HG03571 (cell line): ENCODE measurements at regions not wholly inside any gene's neighbourhood (a gene's known extent, or its start where the extent isn't known, plus 50 kb on each side); places are given as distances from the start of the nearest gene placed in this dataset.

ENCODE experiments used
- ATAC-seq: cut with Tn5 transposase; IDR thresholded peaks from one replicate; pipeline ENCODE4 v1.9.1; 2021; ENCODE audit not compliant: unreplicated experiment

DNA sequence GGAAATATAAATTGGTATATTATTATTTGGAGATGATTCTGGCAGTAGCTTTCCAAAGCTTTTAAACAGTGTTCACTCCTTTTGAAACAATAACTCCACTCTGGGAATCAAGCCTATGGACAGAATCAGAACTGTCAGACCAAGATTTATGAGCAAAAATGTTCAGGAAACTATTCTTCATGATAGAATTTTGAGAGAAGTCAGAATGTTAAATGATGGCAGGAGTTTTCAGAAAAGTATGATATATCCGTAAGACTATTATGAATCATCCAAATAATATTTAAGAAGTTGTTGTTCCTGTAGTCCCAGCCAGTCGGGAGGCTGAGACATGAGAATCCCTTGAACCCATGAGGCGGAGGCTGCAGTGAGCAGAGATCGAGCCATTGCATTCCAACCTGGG is 50.5 kb upstream of the ADGRG2 start:
- no peak for ATAC-seq

DNA sequence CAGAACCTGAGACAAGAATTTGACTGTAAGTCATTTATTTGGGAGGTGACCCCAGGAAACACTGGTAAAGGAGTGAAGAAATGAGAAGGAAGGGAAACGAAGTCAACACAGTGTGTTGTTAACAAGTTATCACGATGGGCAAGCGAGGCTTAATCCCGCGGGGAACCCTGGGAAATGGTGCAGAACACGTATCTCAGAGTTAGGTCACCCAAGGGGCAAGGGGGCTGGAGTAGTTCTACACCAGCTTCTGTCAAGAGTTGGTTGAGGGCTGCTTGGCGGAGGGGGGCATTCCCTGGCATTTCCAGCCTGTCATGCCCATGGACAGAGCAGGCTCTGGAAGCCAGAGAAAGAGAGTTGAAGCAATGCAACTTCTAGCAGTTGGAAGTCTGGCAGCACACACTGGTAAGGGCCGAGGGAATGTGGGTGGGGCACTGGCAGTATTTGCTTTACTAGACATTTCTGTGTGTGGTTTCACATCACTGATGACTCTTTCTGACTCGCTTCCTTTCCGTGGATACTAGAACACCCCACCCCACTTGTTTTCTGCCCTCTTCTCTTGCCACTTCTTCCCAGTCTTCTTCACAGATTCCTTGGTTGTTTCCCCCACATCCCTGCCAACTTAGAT is 52.2 kb upstream of the ADGRG2 start:
- ATAC-seq, result no peak

DNA sequence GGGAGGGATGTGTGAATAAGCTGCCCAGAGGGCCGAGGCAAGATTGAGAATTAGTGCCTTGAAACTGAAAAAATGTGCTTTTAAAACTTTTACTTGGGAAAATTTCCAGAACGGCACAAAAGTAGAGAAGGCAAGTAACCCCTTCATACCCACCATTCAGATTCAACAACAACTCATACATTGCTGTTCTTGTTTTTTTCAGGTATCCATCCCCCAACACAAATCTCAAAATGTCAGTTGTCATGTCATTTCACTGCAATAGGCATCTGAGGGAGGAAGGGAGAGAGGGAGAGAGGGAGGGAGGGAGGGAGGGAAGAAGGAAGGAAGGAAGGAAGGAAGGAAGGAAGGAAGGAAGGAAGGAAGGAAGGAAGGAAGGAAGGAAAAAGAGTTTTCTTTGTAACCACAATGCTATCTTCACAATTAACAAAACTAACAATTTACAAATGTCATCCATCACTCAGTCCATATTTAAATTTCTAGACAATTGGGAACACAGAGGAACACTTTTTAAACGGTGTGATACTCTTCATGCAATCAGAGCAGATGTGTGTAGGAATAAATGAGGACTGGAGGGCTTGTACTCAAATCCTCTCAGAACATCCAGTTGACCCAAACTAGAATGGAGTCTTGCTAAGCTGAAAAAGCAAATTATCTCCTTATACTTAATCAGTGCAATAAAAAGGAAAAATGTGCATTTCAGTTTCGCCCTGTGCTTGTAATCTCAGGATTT is 54.8 kb upstream of the ADGRG2 start:
- ATAC-seq, result no peak

DNA sequence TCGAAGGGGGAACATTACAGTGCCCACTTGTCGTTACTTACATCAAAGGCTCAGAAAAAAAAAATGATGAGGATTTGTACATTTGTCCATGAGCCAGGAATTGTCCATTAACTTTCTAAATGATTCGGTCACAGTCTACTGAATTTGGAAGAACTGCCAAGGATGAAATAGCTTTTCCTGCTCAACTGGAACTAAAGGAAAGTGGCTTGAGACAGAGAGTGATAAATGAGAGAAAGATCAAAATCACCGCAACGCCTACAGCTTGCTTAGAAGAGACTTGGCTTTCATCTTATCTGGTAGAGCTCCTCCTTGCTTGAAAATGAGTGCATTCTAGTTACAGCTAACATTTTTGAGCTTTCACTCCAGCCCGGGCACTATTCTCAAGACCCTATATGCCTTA is 55.5 kb upstream of the ADGRG2 start:
- no peak for ATAC-seq

DNA sequence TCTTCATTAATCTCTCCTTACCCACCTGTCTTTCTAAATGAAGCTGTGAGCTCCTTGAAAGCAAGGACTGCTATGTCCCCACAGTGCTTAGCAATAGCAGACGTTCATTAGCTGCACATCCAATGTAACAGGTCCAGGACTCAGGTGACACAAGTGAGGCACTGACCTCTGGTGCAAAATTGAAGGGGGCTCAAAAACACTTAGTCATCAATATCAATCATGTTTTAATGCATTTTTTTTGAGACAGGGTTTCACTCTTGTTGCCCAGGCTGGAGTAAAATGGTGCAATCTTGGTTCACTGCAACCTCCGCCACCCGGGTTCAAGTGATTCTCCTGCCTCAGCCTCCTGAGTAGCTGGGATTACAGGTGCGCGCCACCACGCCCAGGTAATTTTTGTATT is 56.1 kb upstream of the ADGRG2 start:
- no peak for ATAC-seq

- no peak for ATAC-seq
Measured at GRCh38 chrX:19179389-19179788, 57.1 kb upstream of the ADGRG2 start.

DNA sequence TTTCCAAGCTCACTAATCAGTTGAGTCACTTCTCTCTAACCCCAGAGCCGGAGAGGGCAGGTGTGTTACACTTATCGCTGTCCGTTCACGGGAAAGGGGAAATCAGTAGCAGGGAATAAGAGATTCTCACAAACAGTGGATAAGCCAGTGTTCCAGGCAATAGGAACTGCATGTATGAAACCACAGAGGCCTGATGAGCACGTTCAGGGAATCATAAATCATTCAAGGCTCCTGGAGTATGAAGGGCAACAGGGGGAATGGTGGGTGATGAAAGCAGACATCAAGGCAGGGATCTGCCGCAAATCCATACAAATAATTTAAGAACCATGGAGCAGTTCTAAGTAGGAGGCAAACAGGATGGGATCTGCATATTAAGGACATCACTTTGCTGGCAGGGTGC is 59.1 kb upstream of the ADGRG2 start:
- no peak for ATAC-seq

DNA sequence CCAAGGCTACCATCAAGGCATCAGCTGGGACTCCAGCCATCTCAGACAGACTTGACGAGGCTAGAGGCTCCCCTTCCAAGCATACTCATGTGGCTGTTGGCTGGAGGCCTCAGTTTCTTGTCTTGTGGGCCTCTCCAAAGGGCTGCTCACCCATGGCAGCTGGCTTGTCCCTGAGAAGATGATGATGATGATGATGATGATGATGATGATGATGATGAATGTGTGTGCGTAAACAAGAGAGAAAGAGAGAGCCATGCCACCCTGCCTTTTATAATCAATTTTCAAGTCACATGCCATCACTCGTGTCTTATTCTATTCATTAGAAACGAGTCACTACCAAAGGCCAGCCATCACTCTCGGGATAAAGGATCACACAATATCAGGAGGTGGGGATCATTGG is 60.5 kb upstream of the ADGRG2 start:
- no peak for ATAC-seq

GRCh38 chrX:19183761-19184477 is 61.7 kb upstream of the ADGRG2 start:
- no peak for ATAC-seq

- no peak for ATAC-seq
Measured at GRCh38 chrX:19188566-19188965, 66.3 kb upstream of the ADGRG2 start.

GRCh38 chrX:19190902-19191301 is 68.6 kb upstream of the ADGRG2 start:
- ATAC-seq, result no peak

DNA sequence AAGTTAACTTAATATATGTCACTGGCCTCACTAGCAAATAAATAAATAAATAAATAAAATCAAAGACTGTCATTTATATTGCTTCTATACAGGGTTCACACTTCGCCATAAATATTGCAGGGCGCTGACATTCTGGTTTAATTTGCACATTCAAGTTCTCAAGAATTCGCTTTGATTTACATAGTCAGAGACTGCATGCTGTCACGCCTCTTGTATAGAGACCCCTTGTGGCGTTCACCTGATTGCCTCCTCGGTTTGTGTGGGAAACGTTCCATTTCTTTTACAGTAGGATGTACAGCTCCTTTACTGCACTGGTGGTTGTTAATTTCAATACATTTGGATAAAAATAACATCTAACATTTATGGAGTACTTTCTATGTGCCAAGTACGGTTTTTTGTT is 71.3 kb upstream of the ADGRG2 start:
- no peak for ATAC-seq

GRCh38 chrX:19194285-19195242 is 72.3 kb upstream of the ADGRG2 start:
- peak; percentile 61 for ATAC-seq

DNA sequence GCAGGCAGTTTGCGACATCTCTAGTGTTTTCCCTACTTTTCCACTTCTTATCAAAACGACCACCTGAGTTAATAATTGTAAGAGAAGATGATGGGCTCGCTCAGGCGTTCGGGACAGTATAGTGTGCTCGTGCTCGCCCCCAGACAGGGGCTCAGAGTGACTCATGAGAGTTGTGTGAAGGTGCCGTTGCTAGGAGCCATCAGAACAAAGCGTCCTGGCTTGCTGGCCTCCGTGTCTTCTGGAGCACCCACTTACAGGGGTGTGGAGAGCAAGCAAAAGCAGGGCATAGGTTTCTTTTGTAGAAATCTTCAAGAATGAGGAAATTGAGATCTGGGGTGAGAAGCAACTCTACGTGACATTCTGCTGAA is 73.0 kb upstream of the ADGRG2 start:
- ATAC-seq, result peak; percentile 45

DNA sequence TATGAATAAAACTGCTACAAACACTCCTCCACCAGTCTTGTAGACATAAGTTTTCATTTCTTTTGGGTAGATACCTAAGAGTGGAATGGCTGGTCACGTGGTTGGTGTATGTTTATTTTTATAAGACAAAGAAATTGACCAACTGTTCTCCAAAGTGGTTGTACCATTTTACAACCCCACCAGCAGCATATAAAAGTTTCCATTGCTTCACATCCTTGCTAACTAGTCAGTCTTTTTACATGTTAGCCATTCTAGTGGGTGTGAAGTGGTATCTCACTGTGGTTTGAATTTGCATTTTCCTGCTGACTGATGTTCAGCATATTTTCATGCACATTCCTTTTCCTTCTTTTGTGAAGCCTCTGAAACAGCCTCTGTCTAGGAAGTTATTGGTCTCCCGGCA is 76.2 kb upstream of the ADGRG2 start:
- no peak for ATAC-seq

- ATAC-seq, result no peak
Measured at GRCh38 chrX:19202171-19202570, 79.9 kb upstream of the ADGRG2 start.

DNA sequence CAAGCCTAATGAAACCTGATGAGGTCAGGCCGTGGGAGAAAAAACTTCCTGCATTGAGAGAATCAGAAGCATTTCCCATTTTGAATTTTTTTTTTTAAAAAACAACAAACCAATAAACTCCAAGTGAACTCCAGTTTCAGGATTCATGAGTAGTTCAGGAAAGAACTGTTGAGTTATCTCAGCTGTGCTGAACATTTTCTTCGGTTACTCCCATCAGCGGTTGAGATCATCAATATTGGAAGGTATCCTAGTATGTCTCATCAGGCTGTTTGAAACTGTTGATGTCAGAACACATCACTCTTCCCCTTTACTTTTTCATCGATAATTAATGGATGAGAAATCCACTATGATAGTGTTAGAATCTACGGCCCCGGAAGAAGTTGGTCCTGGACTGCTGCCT is 82.4 kb upstream of the ADGRG2 start:
- no peak for ATAC-seq

DNA sequence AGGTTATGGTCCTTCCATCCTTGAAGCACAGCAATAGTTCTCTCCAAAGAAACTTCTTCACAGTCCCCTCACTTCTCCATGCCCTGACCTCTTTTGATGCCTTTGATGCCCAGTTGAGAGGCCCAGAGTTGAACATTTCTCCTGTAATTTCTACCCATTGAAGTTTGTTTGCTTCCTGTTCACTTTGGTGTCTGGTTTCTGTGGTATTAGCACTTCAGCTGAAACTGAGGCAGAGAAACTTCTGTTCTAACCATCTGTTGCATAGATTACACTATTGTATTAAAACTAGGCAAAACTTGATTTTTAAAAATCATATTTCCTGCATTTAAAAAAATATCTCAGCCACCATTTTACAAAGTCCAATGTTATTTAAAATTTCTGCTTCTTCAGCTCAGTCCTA is 89.8 kb upstream of the ADGRG2 start:
- ATAC-seq, result no peak

GRCh38 chrX:19213610-19214152 is 91.4 kb upstream of the ADGRG2 start:
- ATAC-seq, result no peak

- ATAC-seq, result no peak
Measured at GRCh38 chrX:19214311-19214710, 92.0 kb upstream of the ADGRG2 start.

- no peak for ATAC-seq
Measured at GRCh38 chrX:19225909-19226308, 103.6 kb upstream of the ADGRG2 start.
